ENCODE measurements at regions not wholly inside any gene's neighbourhood (a gene's known extent, or its start where the extent isn't known, plus 50 kb on each side); places are given as distances from the start of the nearest gene placed in this dataset.

GRCh38 chr2:181149056-181149455 lies 168.7 kb downstream of the UBE2E3 start:
- DNase-seq (ENCODE audit: low spot score): no peak

GRCh38 chr2:181152226-181152625 lies 171.8 kb downstream of the UBE2E3 start:
- DNase-seq (ENCODE audit: low spot score): no peak

DNA sequence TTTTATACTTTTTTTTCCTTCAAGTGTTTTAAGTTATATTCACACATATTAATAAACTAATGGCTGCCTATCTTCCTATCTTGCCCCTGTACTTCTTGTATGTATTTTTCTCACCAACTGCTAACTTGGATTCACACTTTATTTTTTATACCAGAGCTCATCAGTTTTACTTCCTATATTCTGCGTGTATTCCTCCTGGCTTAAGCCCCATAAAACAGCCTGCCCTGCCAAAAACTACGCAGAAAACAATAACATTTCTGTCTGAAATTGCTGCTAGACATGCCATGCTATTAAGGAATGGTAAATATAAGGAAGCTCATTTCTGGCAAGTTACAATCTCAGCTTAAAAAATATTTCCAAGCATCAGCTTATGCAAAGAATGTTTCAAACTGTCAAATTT lies 172.3 kb downstream of the UBE2E3 start:
- DNase-seq (ENCODE audit: low spot score): no peak

GRCh38 chr2:181153886-181154285 lies 173.5 kb downstream of the UBE2E3 start:
- no peak for DNase-seq (ENCODE audit: low spot score)

GRCh38 chr2:181157326-181157725 lies 176.9 kb downstream of the UBE2E3 start:
- DNase-seq (ENCODE audit: low spot score): no peak

DNA sequence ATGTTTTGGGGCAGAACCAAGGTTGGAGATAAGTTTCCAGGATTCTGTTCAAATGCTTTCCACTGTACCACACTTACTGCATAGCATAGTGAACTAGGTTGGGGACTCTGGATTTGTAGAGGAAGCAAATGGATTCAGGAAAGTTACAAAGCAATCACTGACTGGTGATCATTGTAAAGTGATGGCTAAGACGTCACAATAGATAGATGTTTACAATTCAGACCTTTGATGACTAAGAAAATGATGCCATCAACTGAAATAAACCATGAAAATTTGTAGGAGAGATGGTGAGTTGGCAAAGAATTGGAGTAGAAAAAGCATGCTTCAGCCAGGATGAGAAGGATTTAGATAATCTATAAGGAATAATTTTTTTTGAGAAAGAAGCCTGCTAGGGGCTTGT lies 178.0 kb downstream of the UBE2E3 start:
- no peak for DNase-seq (ENCODE audit: low spot score)

GRCh38 chr2:181161615-181162014 lies 181.2 kb downstream of the UBE2E3 start:
- DNase-seq (ENCODE audit: low spot score): no peak

GRCh38 chr2:181163139-181163538 lies 182.7 kb downstream of the UBE2E3 start:
- DNase-seq (ENCODE audit: low spot score): peak; percentile 75

GRCh38 chr2:181163691-181164090 lies 183.3 kb downstream of the UBE2E3 start:
- DNase-seq (ENCODE audit: low spot score): peak; percentile 73

GRCh38 chr2:181164699-181165098 lies 184.3 kb downstream of the UBE2E3 start:
- no peak for DNase-seq (ENCODE audit: low spot score)

DNA sequence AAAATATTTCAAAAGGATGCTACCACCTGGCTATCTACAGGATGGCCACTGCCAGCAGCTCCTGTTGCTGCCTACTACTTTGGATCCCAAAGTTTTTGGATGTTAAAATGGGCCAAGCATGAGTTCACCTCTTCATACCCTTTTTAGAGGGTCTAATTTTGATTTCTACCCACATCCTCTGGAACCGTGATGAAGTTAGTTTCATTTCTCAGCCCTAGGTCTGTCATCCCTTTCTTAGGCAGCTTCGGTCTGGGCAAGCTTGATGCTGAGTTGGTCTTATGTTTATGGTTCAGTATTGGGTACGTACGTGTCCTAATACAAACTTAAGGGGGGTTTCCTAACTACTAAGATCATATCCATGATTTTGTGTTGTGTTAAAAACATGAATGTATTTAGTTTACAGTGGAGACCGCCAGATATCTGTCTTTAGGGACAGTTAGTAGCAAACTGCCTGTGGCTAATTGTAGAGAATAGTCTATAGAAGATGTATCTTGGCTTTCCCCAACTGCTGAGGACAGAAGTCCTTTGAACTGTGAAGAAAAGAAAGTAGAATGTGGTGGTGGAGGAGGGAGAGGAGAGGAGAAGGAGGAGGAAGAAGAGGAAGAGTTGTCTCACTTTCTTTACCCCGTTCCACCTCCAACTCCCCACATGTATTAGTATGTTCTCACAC lies 184.9 kb downstream of the UBE2E3 start:
- peak; percentile 70 for DNase-seq (ENCODE audit: low spot score)

- no peak for DNase-seq (ENCODE audit: low spot score)
Observed at GRCh38 chr2:181169503-181169902, 189.1 kb downstream of the UBE2E3 start.

DNA sequence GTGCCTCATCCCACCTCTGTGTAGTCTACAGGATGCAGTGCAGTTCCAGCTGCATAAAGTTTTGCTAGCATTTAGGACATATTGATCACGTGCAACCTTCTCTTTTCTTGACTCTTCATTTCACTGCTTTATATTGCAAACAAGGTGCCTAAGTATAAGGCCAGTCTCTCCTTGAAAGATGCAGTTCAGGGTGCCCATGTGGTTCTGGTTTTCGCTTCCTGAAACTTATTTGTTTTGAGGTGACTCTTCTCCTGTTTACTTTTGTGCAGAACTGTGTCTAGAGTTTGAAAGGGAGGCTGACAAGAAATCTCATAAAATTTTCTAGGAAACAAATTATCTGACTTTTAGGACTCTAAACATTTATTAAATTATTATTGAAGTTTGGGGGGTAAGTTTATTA lies 189.9 kb downstream of the UBE2E3 start:
- DNase-seq (ENCODE audit: low spot score): peak; percentile 54

GRCh38 chr2:181172676-181173075 lies 192.3 kb downstream of the UBE2E3 start:
- DNase-seq (ENCODE audit: low spot score): no peak

DNA sequence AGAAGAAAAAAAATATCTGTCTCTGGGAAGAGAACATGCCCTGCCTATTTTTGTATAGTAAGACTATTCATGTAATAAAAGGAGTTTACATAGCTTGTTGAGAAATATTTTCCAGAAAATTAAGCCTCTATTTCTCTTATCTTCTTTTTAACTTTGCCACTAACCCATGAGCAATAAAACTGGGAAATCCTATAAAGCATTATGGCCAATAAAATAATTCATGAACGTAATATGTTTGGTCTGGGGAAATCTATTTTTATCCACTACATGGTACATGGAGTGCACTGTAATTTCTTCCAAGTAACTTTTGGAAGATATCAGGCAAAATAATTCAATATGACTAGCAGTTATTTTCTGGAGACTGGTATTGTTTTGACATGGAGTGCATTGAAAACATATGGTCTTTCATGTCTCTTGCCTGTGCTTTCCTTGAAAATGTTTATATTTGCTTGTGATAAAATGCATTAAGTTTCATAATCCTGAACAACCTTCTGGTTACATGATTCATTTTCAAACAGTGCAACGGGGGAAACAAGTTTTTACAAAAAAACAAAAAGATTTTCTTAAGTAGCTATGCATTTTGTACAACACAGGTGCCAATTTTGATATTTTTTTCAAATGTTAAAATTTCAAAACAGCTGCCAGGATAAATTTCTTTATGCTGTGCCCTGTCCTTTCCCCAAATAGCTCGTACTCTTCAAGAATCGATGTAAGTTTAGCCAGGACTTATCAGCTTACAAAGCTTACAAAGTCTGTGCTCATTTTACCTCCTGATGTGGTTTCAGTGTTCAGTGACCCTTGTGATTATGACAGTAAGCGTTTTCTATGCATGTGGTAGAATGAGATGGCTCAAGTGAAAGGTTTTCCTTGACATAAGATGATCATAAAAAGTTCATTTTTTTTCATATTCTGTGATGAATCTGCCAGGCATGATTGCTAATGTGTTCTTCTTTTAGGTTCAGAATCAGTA lies 194.5 kb downstream of the UBE2E3 start:
- peak; percentile 29 for DNase-seq (ENCODE audit: low spot score)

DNA sequence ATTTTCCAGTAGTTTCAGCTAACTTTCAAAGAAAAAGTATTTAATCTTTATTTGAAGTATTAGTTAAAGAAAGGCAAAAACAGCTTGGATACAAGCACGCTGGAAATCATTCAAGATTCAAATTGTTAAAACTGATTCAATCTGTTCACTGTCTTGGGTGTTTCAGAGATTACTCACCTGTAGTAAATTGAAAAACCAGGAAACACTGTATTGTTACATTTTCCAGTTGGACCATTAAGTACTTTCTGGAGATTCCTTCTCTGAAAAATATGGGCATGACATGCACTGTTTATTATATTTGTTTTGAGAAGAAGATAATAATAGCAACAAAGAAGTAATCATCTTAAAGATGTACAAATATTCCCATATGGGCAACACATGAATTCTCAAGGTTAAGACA lies 196.1 kb downstream of the UBE2E3 start:
- DNase-seq (ENCODE audit: low spot score): no peak

DNA sequence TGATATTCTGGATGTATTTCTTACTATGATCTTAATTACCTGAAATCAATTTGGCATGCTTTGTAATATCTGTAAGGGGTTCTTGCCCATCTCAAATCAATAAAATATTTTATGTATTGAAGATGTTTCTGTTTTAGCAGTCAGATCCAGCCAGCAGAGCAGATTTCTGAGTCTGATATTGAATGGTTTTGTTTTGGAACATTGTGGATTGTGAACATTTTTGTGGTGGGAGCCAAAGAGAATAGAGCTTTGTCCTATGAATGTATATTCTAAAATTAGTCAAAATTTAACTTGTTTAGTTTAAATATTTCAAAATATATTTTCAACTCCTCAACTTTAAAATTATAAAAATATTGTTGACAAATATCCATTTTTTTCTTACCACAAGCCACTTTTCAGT lies 197.0 kb downstream of the UBE2E3 start:
- no peak for DNase-seq (ENCODE audit: low spot score)

DNA sequence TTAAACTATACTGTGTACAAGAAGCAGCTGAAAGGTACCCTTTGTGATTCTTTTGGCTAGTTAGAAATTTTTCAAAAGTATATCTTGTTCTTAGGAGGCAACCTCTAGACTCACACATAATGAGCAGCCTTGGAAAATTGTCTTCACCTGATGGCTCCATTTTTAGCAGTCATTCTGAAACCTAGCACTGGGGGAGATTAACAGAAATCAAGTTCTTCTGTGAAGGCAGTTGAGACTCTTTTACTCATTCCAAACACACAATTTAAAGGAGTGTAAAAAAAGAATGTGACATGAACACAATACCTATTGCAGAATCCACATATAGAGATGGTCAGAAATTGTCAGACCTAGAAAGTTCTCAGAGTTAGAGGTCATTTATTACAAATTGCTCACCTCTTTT lies 197.7 kb downstream of the UBE2E3 start:
- DNase-seq (ENCODE audit: low spot score): no peak

GRCh38 chr2:181178823-181179412 lies 198.5 kb downstream of the UBE2E3 start:
- DNase-seq (ENCODE audit: low spot score): peak; percentile 67

DNA sequence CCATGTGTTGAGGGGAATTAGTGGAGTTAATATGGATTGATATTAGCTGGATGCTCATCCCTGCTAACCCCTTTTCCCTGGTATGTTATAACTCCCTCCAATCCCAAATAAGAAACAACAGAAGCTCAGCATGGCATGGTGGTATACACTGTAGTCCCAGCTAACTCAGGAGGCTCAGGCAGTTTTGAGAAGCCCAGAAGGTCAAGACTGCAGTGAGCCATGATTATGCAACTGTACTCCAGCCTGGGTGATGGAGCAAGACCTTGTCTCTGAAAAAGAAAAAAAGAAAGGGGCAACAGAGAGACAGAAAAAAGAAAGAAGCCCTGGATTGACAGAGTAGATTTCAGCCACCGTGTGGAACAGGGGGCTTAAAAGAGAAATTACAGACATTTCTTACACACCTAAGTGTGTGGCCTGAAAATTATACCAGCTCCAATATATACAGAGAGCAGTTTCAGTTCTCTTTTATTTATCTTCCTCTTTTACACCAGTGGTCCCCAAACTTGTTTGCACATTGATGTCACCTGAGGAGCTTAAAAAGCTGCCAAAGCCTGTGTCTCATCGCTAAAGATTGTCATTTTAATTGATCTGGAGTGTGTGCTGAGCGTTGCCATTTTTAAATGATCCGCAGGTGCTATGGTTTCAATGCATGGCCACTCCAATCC lies 203.6 kb downstream of the UBE2E3 start:
- DNase-seq (ENCODE audit: low spot score): no peak

- no peak for DNase-seq (ENCODE audit: low spot score)
Observed at GRCh38 chr2:181185421-181185820, 205.0 kb downstream of the UBE2E3 start.

- DNase-seq (ENCODE audit: low spot score): no peak
Observed at GRCh38 chr2:181185948-181186347, 205.5 kb downstream of the UBE2E3 start.

All from CD4-positive, alpha-beta T cell treated with Interleukin-2 at 100 ng/mL for 4 hours (primary cell).